Suppressor macrophage (primary cell): ENCODE measurements at regions not wholly inside any gene's neighbourhood (a gene's known extent, or its start where the extent isn't known, plus 50 kb on each side); places are given as distances from the start of the nearest gene placed in this dataset.

Experiments
- DNase-seq, 4 experiments: peaks; one replicate each; pipeline ENCODE4 v3.0.0-alpha.2; 2020 to 2022

- no peak for DNase-seq
These were observed 1084.2 kb downstream of the TUSC7 start for GRCh38 chr3:117793622-117794265.

- no peak for DNase-seq
These were observed 1088.6 kb downstream of the TUSC7 start for GRCh38 chr3:117798221-117798620.

- DNase-seq: no peak
These were observed 1089.3 kb downstream of the TUSC7 start for GRCh38 chr3:117798687-117799386.

- DNase-seq: no peak
These were observed 1089.8 kb downstream of the TUSC7 start for GRCh38 chr3:117799387-117799735.

- no peak for DNase-seq
These were observed 1092.3 kb downstream of the TUSC7 start for GRCh38 chr3:117801912-117802239.

- no peak for DNase-seq
These were observed 1099.9 kb downstream of the TUSC7 start for GRCh38 chr3:117809186-117810081.

GRCh38 chr3:117811786-117812185, 1102.2 kb downstream of the TUSC7 start:
- no peak for DNase-seq

- no peak for DNase-seq
These were observed 1105.4 kb downstream of the TUSC7 start for GRCh38 chr3:117814975-117815374.

- no peak for DNase-seq
These were observed 1107.5 kb downstream of the TUSC7 start for GRCh38 chr3:117817103-117817502.

- no peak for DNase-seq
These were observed 1109.0 kb downstream of the TUSC7 start for GRCh38 chr3:117818592-117818991.

GRCh38 chr3:117820658-117821299, 1111.2 kb downstream of the TUSC7 start:
- no peak for DNase-seq

- DNase-seq: no peak
These were observed 1112.8 kb downstream of the TUSC7 start for GRCh38 chr3:117822416-117822815.

- no peak for DNase-seq
These were observed 1126.7 kb downstream of the TUSC7 start for GRCh38 chr3:117836296-117836695.

- DNase-seq: no peak
These were observed 1127.8 kb downstream of the TUSC7 start for GRCh38 chr3:117837391-117837790.

GRCh38 chr3:117842086-117842485, 1132.5 kb downstream of the TUSC7 start:
- no peak for DNase-seq

GRCh38 chr3:117843356-117843755, 1133.8 kb downstream of the TUSC7 start:
- DNase-seq: no peak

GRCh38 chr3:117844676-117845075, 1135.1 kb downstream of the TUSC7 start:
- no peak for DNase-seq

GRCh38 chr3:117846238-117846637, 1136.7 kb downstream of the TUSC7 start:
- peak in 2 of 4 experiments; percentile 8 to 10 for DNase-seq

- no peak for DNase-seq
These were observed 1139.0 kb downstream of the TUSC7 start for GRCh38 chr3:117848606-117849005.

GRCh38 chr3:117853923-117854668, 1144.5 kb downstream of the TUSC7 start:
- DNase-seq: no peak

GRCh38 chr3:117856354-117856753, 1146.8 kb downstream of the TUSC7 start:
- no peak for DNase-seq

- no peak for DNase-seq
These were observed 1153.6 kb downstream of the TUSC7 start for GRCh38 chr3:117863146-117863545.
